ENCODE measurements at regions not wholly inside any gene's neighbourhood (a gene's known extent, or its start where the extent isn't known, plus 50 kb on each side); places are given as distances from the start of the nearest gene placed in this dataset.

DNA sequence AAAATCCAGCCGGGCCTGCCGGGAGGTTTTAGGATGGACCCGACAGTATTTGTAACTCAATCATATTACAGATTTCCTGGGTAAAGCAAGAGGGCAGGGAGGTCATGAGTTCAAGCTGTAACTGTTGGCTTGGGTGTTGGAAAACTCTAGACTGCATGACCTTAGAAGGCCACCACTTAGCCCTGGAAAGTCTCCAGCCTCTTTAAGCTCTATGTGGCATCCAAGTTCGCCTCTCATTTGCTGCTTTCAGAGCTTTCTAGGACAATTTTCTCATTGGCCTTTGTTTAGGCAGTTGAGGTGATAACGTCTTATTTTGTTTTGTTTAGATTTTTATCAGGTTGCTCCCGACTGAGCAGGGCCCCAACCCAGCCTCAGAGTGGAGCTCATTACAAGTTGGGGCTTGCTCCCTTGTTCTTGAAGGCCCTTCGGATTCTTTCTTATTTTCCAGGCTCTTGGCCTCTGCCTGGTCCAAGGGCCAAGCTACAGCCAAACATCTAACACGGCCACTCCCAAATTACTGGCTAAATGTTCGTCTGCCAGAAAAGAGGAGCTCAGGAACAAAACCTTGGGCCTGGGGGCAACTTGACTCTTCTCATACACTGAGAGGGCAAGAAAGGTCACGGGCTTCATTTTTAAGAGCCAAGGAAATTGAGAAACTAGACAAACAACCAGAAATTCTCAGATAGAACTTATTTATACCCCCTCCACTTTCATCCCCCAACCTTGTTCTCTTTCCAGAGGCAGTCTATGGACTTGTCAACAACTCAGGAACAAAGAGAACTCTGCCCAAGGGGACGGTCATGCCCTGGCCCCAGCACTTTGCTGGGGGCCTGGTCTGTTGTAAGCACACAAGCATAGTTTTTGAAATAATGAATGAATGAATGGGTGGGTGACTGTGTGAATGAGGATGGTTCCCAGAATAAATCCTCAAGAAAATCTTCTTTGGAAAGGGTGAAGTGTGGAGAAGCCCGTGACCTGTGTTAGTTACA lies 526.9 kb downstream of the BNC2 start:
- DNase-seq (ENCODE audit: low spot score) = no peak

DNA sequence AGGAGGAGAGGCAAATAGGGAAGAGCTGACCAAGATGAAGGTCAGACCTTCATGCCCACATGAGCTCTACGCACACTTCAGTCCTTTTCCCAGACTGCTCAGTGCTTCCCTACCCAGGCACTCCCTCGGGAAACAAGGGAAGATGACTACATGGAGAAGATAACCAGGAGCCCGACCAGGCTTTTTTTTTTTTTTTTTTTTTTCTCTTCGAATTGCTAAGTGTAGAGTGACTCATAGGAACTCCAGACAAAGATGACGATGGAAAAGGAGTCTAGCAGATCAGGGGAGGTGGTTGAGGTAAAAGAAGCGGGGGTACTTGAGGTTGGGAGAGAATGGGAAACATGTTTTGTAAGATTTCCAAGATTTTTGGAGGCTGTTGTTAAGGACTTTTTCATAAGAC lies 526.1 kb downstream of the BNC2 start:
- no peak for DNase-seq (ENCODE audit: low spot score)

DNA sequence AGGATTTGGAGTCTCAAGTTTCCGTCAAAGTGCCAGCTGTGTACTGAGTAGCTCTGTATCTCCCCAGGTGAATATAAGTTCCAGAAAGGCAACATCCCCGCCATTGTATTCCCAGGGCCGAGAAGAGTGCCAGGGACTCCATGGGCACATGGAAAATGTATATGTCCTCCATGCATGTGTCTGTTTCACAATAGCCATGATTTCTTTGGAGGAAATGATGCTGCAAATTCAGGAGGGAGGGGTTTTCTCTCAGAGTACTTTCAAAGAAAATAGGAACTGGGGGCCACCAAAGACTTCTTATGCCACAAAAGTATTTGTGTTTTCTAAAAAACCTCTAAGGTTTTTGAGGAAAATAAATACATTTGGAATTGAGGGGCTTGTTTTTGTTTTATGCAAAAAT lies 524.6 kb downstream of the BNC2 start:
- no peak for DNase-seq (ENCODE audit: low spot score)

DNA sequence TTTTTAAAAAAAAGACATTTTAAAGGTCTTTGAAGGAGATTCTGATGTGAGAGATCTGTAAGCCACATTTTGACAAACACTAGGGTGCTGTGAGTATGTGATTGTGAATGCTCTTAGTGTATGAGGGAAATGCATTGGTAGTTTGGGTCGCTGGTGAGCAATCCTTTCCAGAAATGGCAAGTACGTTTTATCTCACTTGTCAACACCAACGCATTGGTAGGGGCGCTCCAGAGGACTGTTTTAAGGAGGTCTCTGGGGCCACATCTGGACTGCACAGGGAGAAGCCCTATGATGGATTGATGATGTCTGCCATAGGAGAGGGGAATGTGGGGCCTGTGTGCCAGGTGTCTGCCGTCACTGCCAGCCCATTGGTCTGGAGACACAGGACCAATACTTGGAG lies 522.6 kb downstream of the BNC2 start:
- no peak for DNase-seq (ENCODE audit: low spot score)

DNA sequence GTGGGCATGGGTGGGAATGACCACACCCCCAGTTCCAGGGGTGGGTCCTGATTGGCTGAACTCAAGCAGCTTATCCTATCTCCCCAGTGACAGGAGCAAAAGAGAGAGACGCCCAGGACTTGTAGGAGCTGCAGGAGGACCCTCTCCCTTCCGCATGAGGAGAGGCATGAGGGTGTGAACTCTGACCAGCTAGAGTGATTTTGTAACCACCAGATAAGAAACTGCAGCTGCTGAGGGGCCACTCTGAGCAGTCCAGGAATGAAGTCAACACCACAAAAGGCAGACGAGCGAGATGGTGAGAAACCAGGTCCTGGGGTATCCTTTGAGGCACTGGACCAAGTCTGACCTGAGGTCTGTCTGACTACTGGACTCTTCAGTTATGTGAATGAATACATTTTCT lies 521.9 kb downstream of the BNC2 start:
- DNase-seq (ENCODE audit: low spot score) = no peak

DNA sequence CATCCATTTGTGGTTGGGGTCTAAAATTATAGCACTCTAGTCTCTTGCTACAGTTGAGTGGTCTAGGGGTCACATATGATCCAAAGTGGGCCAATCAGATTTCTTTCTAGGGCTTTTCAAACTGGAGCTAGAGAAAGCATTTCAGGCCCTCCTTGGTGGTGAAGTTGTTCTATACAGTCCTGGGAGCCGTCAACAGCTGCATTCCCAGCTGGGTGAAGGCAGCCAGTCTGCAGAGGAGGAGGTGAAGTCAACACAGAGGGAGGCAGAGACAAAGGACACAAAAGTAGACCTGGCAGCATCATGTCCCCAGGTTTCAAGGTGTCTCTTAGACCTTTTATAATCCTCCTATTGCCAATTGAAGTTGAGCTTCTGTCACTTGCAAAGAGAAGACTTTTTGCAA lies 518.2 kb downstream of the BNC2 start:
- no peak for DNase-seq (ENCODE audit: low spot score)

DNA sequence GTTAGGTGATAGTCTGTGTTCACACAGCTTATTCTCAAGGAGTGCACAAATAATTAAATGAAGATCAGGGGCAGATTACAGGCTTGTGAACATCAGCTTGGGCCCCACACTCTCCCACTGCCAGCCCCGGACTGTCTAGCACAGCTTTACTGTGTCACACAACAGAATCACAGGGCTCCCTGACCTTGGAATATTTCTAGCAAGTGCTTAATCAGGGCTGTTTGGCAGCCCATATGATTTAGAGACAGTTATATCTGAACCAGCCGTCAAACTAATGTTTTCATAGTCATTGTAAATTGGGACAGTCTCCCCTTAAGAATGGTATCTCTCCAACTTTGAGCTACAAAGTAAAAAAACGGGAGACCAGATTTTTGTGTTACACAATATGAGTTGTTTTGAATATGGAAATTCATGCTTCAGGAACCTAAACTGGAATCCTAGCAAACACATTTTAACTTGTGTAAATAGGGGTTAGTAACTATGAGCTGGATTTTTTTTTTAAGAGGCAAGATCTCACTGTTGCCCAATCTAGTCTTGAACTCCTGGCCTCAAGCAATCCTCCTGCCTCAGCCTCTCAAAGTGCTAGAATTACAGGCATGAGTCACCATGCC lies 517.6 kb downstream of the BNC2 start:
- no peak for DNase-seq (ENCODE audit: low spot score)

DNA sequence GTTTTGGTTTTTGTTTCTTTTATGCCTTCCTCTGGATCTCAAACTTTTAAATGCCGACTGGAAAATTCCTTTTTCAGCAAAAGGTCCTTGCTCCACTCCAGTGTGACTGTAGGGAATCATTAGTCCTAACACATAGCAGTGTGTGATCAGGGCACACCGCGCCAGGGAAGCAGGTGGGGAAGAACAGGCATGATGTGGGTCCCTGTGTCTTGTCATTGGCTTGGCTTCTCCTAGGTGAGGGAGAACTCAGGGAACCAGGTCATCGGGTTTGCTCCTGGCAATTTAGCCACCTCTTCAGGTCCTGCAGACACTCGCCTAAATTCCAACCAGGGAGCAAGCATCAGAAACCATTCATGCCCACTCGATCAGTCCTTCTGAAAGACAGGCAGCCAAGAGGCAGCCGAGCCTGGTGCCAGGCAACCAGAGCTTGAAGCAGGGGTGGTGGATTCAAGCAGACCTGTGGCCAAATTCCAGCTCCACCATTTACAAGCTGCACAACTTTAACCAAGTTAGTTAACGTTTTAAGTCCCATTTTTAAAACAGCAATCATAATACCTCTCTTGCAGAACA lies 514.2 kb downstream of the BNC2 start:
- DNase-seq (ENCODE audit: low spot score) = no peak

DNA sequence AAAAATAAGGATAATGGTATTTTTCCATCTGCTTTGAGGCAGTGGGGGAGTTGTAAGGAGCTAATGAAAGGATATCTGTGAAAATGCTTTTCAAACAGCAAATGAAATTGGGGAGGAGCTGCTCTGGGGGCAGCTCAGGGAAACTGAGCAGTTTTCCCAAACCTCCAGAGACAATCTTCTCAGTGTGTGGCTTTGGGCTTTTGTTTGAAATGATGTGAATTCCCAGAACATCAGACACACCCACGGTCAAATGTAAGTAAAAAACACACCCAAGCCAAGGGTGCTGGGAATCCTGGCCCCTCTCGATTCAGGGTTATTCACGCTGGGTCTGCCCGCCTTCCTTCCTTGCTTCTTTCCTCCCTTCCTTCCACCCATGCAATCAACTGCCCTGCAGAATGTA lies 512.6 kb downstream of the BNC2 start:
- no peak for DNase-seq (ENCODE audit: low spot score)

DNA sequence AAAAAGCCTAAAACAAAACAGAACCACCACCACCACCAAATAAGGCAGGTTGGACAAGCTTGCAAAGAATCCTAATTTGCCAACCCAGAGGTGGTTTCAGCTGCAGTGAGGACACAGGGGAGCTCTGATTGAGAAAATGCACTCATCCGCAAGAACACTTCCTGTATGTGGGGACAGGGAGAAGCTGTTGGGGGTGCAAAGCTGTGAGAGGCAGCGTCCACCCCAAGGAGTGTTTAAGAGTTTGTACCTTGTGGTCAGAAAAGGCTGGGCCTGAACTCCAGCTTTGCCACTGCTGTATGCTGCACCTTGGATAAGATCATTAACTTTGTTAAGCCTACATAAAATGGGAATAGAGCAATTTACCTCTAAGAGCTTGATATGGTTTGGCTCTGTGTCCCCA lies 511.7 kb downstream of the BNC2 start:
- DNase-seq (ENCODE audit: low spot score) = no peak
